GM12892 (cell line): ENCODE measurements at regions not wholly inside any gene's neighbourhood (a gene's known extent, or its start where the extent isn't known, plus 50 kb on each side); places are given as distances from the start of the nearest gene placed in this dataset.

Experiments used
- POLR2A ChIP-seq: IDR thresholded peaks from 2 replicates; pipeline ENCODE4 v1.6.1; 2011; ENCODE audit warnings: low read depth, low read length, control low read depth
- POLR2AphosphoS5 ChIP-seq: IDR thresholded peaks from 2 replicates; pipeline ENCODE4 v1.6.1; 2011; ENCODE audit warnings: low read depth, low read length, control low read depth

- TF ChIP-seq POLR2A (no peak), POLR2AphosphoS5 (no peak)
Observed at GRCh38 chr4:132297346-132297745, 851.7 kb upstream of the PCDH10 start.
